H9 (cell line): ENCODE measurements at regions not wholly inside any gene's neighbourhood (a gene's known extent, or its start where the extent isn't known, plus 50 kb on each side); places are given as distances from the start of the nearest gene placed in this dataset.

ENCODE experiments used
- DNase-seq: peaks from one replicate; pipeline ENCODE4 v3.0.0-alpha.2; 2017
- H2AFZ ChIP-seq: one replicate; pipeline ENCODE4 v1.6.1; 2013; ENCODE audit warnings: mild to moderate bottlenecking, low read length, control low read depth, moderate library complexity
- H2AK5ac ChIP-seq: 2 replicates; pipeline ENCODE4 v1.6.1; 2013; ENCODE audit warnings: low read length, control low read depth, mixed read lengths; ENCODE audit not compliant: insufficient read length
- H2BK120ac ChIP-seq: one replicate; pipeline ENCODE4 v1.6.1; 2013; ENCODE audit warnings: low read depth, mild to moderate bottlenecking, low read length, control low read depth, inconsistent platforms; ENCODE audit not compliant: poor library complexity, severe bottlenecking
- H2BK12ac ChIP-seq: 2 replicates; pipeline ENCODE4 v1.6.1; 2013; ENCODE audit warnings: low read length, control low read depth, mixed read lengths, low read depth; ENCODE audit not compliant: insufficient read length
- H2BK15ac ChIP-seq: 2 replicates; pipeline ENCODE4 v1.6.1; 2013; ENCODE audit warnings: low read depth, low read length, control low read depth
- H2BK20ac ChIP-seq: one replicate; pipeline ENCODE4 v1.6.1; 2013; ENCODE audit warnings: low read depth, mild to moderate bottlenecking, low read length, control low read depth, inconsistent platforms; ENCODE audit not compliant: poor library complexity, severe bottlenecking
- H2BK5ac ChIP-seq: 2 replicates; pipeline ENCODE4 v1.6.1; 2013; ENCODE audit warnings: low read length, control low read depth, mixed read lengths; ENCODE audit not compliant: insufficient read length
- H3K14ac ChIP-seq: 2 replicates; pipeline ENCODE4 v1.6.1; 2013; ENCODE audit warnings: low read length, control low read depth; ENCODE audit not compliant: insufficient read depth
- H3K18ac ChIP-seq: 2 replicates; pipeline ENCODE4 v1.6.1; 2013; ENCODE audit warnings: low read depth, mild to moderate bottlenecking, mixed read lengths, low read length, control low read depth; ENCODE audit not compliant: insufficient read length
- H3K23ac ChIP-seq: 2 replicates; pipeline ENCODE4 v1.6.1; 2013; ENCODE audit warnings: low read length, control low read depth, mixed read lengths, low read depth; ENCODE audit not compliant: insufficient read length
- H3K23me2 ChIP-seq: 2 replicates; pipeline ENCODE4 v1.6.1; 2013; ENCODE audit warnings: low read depth, mild to moderate bottlenecking, mixed read lengths, low read length, control low read depth; ENCODE audit not compliant: insufficient read length, poor library complexity, severe bottlenecking
- H3K27ac ChIP-seq: 2 replicates; pipeline ENCODE4 v1.5.1; 2013; ENCODE audit warnings: low read length, control low read depth, mixed read lengths, low read depth; ENCODE audit not compliant: insufficient read length
- H3K27me3 ChIP-seq: 2 replicates; pipeline ENCODE4 v1.6.1; 2013; ENCODE audit warnings: low read length, control low read depth, inconsistent platforms; ENCODE audit not compliant: insufficient read depth
- H3K4ac ChIP-seq: 2 replicates; pipeline ENCODE4 v1.6.1; 2013; ENCODE audit warnings: low read depth, mild to moderate bottlenecking, control low read depth, inconsistent platforms, low read length, moderate library complexity
- H3K4me1 ChIP-seq: 2 replicates; pipeline ENCODE4 v1.6.1; 2013; ENCODE audit warnings: low read length, control low read depth, inconsistent platforms; ENCODE audit not compliant: insufficient read depth
- H3K4me2 ChIP-seq: 2 replicates; pipeline ENCODE4 v1.6.1; 2013; ENCODE audit warnings: low read length, control low read depth, mixed read lengths; ENCODE audit not compliant: insufficient read length, insufficient read depth
- H3K56ac ChIP-seq: 2 replicates; pipeline ENCODE4 v1.6.1; 2013; ENCODE audit warnings: low read depth, mild to moderate bottlenecking, mixed read lengths, low read length, control low read depth; ENCODE audit not compliant: insufficient read length
- H3K79me1 ChIP-seq: 2 replicates; pipeline ENCODE4 v1.6.1; 2013; ENCODE audit warnings: low read depth, mild to moderate bottlenecking, moderate library complexity, low read length, control low read depth, inconsistent platforms; ENCODE audit not compliant: insufficient read depth, poor library complexity, severe bottlenecking
- H3K79me2 ChIP-seq: 2 replicates; pipeline ENCODE4 v1.6.1; 2013; ENCODE audit warnings: low read length, control low read depth, inconsistent platforms; ENCODE audit not compliant: insufficient read depth
- H3K9ac ChIP-seq: 2 replicates; pipeline ENCODE4 v1.6.1; 2013; ENCODE audit warnings: low read length, control low read depth, mixed read lengths; ENCODE audit not compliant: insufficient read length; ENCODE audit errors: extremely low read depth
- H3K9me3 ChIP-seq: one replicate; pipeline ENCODE4 v1.6.1; 2013; ENCODE audit warnings: low read depth, low read length, inconsistent platforms; ENCODE audit not compliant: control insufficient read depth
- H3T11ph ChIP-seq: one replicate; pipeline ENCODE4 v1.6.1; 2013; ENCODE audit warnings: mild to moderate bottlenecking, low read length, control low read depth, inconsistent platforms
- H4K20me1 ChIP-seq: one replicate; pipeline ENCODE4 v1.6.1; 2013; ENCODE audit not compliant: control insufficient read depth, insufficient read length, insufficient read depth
- H4K5ac ChIP-seq: 2 replicates; pipeline ENCODE4 v1.6.1; 2013; ENCODE audit warnings: low read depth, mild to moderate bottlenecking, mixed read lengths, low read length, control low read depth; ENCODE audit not compliant: insufficient read length
- H4K8ac ChIP-seq: replicated peaks from 2 replicates; pipeline ENCODE4 v1.6.1; 2013; ENCODE audit warnings: low read length, control low read depth, mixed read lengths, low read depth; ENCODE audit not compliant: insufficient read length
- H4K91ac ChIP-seq: 2 replicates; pipeline ENCODE4 v1.6.1; 2013; ENCODE audit warnings: low read depth, mild to moderate bottlenecking, moderate library complexity, mixed read lengths, low read length, control low read depth; ENCODE audit not compliant: insufficient read length
- H3K27ac Mint-ChIP-seq, 3 experiments: 2 replicates in 2 of 3; 3 replicates in 1 of 3; pipeline ENCODE4 v1.8.0; 2020 to 2021; ENCODE audit warnings: mixed read lengths in 3 of 3, mild to moderate bottlenecking in 1 of 3, moderate library complexity in 1 of 3
- H3K27me3 Mint-ChIP-seq: 2 replicates; pipeline ENCODE4 v1.8.0; 2021; ENCODE audit warnings: low read depth, mild to moderate bottlenecking, moderate library complexity, mixed read lengths
- H3K36me3 Mint-ChIP-seq, 3 experiments: 2 replicates in 2 of 3; 3 replicates in 1 of 3; pipeline ENCODE4 v1.8.0; 2020 to 2021; ENCODE audit warnings: low read depth in 3 of 3, mixed read lengths in 3 of 3; ENCODE audit not compliant: insufficient read depth in 1 of 3
- H3K4me1 Mint-ChIP-seq, 2 experiments: 2 replicates each; pipeline ENCODE4 v1.8.0; 2020; ENCODE audit warnings: mixed read lengths in 2 of 2
- H3K4me3 Mint-ChIP-seq, 2 experiments: 2 replicates in 1 of 2; 3 replicates in 1 of 2; pipeline ENCODE4 v1.8.0; 2020 to 2021; ENCODE audit warnings: mild to moderate bottlenecking in 2 of 2, mixed read lengths in 2 of 2, moderate library complexity in 1 of 2
- H3K9me3 Mint-ChIP-seq, 2 experiments: 2 replicates in 1 of 2; 3 replicates in 1 of 2; pipeline ENCODE4 v1.8.0; 2020; ENCODE audit warnings: mild to moderate bottlenecking in 2 of 2, mixed read lengths in 2 of 2, moderate library complexity in 1 of 2
- WGBS: extraction: QIAGEN DNeasy Blood & Tissue Kit; methylation state at CpG from one replicate; pipeline ENCODE4 v1.1.7; 2013; ENCODE audit warnings: missing lambda C conversion rate, low lambda C conversion rate, mixed read lengths; ENCODE audit not compliant: insufficient read length; ENCODE audit errors: extremely low coverage; 5-methylcytosine and 5-hydroxymethylcytosine counted together
- TF ChIP-seq, protein P1 (sequence below): fragments of 200-600 bp; sonication (generic); conservative IDR thresholded peaks from 3 replicates; pipeline ENCODE4 v1.8.0; 2021; ENCODE audit warnings: antibody characterized with exemption, mild to moderate bottlenecking

DNA sequence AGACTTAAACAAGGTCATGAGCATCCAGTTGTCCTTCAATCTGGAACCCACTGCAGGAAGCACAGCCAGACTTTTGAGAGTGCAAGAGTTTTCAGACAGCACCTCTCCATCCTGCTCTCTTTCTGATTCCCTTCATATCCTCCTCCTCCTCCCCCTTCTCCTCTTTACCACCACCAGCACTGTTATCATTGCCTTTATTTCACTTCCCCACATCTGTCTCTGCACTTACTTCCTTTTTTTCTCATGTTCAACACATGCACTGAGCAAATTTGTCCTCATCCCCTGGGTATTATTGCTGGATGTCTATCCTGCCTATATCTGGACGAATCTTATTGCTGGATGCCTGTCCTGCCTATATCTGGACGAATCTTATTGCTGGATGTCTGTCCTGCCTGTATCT lies 554.8 kb downstream of the DHX35 start:
- no peak overlapping the region for H3K27ac ChIP-seq
- no peaks in the 10 kb centered on the region for H3K79me1 ChIP-seq
- H3K9me3 ChIP-seq, result no peaks in the 10 kb centered on the region
- no peak overlapping the region for H2BK5ac ChIP-seq
- no peak overlapping the region for H2BK120ac ChIP-seq
- H3K4ac ChIP-seq, result no peak overlapping the region
- H3K36me3 Mint-ChIP-seq, result no peaks in the 10 kb centered on the region; a peak in 1 of 7 replicates
- H3T11ph ChIP-seq, result no peak overlapping the region
- H3K9me3 Mint-ChIP-seq, result no peaks in the 10 kb centered on the region; a peak in 1 of 5 replicates
- no peaks in the 10 kb centered on the region for H3K23me2 ChIP-seq
- H3K27ac Mint-ChIP-seq, result peak overlapping the region in 1 of 3 experiments; percentile 12; a peak in 1 of 7 replicates
- no peak overlapping the region for H2BK12ac ChIP-seq
- no peak overlapping the region for H3K4me2 ChIP-seq
- no peak overlapping the region for H4K5ac ChIP-seq
- H4K8ac ChIP-seq, result no peak overlapping the region
- no peak overlapping the region for H2BK20ac ChIP-seq
- H3K4me1 Mint-ChIP-seq, result no peaks in the 10 kb centered on the region
- H3K4me1 ChIP-seq, result no peaks in the 10 kb centered on the region
- H4K20me1 ChIP-seq, result no peaks in the 10 kb centered on the region
- H3K23ac ChIP-seq, result no peak overlapping the region
- H3K9ac ChIP-seq, result no peak overlapping the region
- no peak overlapping the region for H4K91ac ChIP-seq
- H3K18ac ChIP-seq, result no peak overlapping the region
- H2AK5ac ChIP-seq, result no peak overlapping the region
- TF ChIP-seq, protein P1, sequence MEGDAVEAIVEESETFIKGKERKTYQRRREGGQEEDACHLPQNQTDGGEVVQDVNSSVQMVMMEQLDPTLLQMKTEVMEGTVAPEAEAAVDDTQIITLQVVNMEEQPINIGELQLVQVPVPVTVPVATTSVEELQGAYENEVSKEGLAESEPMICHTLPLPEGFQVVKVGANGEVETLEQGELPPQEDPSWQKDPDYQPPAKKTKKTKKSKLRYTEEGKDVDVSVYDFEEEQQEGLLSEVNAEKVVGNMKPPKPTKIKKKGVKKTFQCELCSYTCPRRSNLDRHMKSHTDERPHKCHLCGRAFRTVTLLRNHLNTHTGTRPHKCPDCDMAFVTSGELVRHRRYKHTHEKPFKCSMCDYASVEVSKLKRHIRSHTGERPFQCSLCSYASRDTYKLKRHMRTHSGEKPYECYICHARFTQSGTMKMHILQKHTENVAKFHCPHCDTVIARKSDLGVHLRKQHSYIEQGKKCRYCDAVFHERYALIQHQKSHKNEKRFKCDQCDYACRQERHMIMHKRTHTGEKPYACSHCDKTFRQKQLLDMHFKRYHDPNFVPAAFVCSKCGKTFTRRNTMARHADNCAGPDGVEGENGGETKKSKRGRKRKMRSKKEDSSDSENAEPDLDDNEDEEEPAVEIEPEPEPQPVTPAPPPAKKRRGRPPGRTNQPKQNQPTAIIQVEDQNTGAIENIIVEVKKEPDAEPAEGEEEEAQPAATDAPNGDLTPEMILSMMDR, result no peak
- no peak overlapping the region for H3K56ac ChIP-seq
- no peaks in the 10 kb centered on the region for H3K27me3 ChIP-seq
- no CpG with 5 or more reads among the region's 2 CpGs for WGBS
- no peak for DNase-seq
- no peak overlapping the region for H2AFZ ChIP-seq
- no peak overlapping the region for H3K14ac ChIP-seq
- no peaks in the 10 kb centered on the region; the same call in 1 of the 2 replicates for H3K27me3 Mint-ChIP-seq
- no peak overlapping the region for H3K4me3 Mint-ChIP-seq
- H3K79me2 ChIP-seq, result no peaks in the 10 kb centered on the region
- H2BK15ac ChIP-seq, result no peak overlapping the region
